IMR-90 (cell line): ENCODE measurements at regions not wholly inside any gene's neighbourhood (a gene's known extent, or its start where the extent isn't known, plus 50 kb on each side); places are given as distances from the start of the nearest gene placed in this dataset.

Experiments used
- CEBPB ChIP-seq: IDR thresholded peaks from 2 replicates; pipeline ENCODE4 v1.6.1; 2012; ENCODE audit warnings: low read depth, low read length, improper control_type of control experiment
- CHD1 ChIP-seq: IDR thresholded peaks from 2 replicates; pipeline ENCODE4 v1.6.1; 2012; ENCODE audit warnings: low read depth, low read length, improper control_type of control experiment
- FOS ChIP-seq: fragments of 150-350 bp; IDR thresholded peaks from 2 replicates; pipeline ENCODE4 v1.6.1; 2016; ENCODE audit warnings: low read depth, low read length
- MAFK ChIP-seq: IDR thresholded peaks from 2 replicates; pipeline ENCODE4 v1.6.1; 2012; ENCODE audit warnings: low read depth, low read length, improper control_type of control experiment
- MAZ ChIP-seq: IDR thresholded peaks from 2 replicates; pipeline ENCODE4 v1.6.1; 2012; ENCODE audit warnings: low read depth, mild to moderate bottlenecking, low read length, improper control_type of control experiment, moderate library complexity, borderline replicate concordance
- MXI1 ChIP-seq: IDR thresholded peaks from 2 replicates; pipeline ENCODE4 v1.6.1; 2012; ENCODE audit warnings: low read depth, mild to moderate bottlenecking, low read length, moderate library complexity, borderline replicate concordance
- NFE2L2 ChIP-seq: fragments of 150-350 bp; IDR thresholded peaks from 2 replicates; pipeline ENCODE4 v1.6.1; 2016; ENCODE audit warnings: low read depth, mild to moderate bottlenecking, low read length
- POLR2A ChIP-seq: IDR thresholded peaks from 2 replicates; pipeline ENCODE4 v1.6.1; 2012; ENCODE audit warnings: mild to moderate bottlenecking, low read depth, low read length
- RAD21 ChIP-seq: IDR thresholded peaks from 2 replicates; pipeline ENCODE4 v1.6.1; 2012; ENCODE audit warnings: low read length, improper control_type of control experiment
- RCOR1 ChIP-seq: IDR thresholded peaks from 2 replicates; pipeline ENCODE4 v1.6.1; 2012; ENCODE audit warnings: mild to moderate bottlenecking, low read length, improper control_type of control experiment; ENCODE audit not compliant: insufficient replicate concordance
- RFX5 ChIP-seq: IDR thresholded peaks from 2 replicates; pipeline ENCODE4 v1.8.0; 2012; ENCODE audit warnings: low read depth, mild to moderate bottlenecking, low read length, moderate library complexity
- SMC3 ChIP-seq: fragments of 150-350 bp; IDR thresholded peaks from 2 replicates; pipeline ENCODE4 v1.6.1; 2016; ENCODE audit warnings: low read depth, mild to moderate bottlenecking, antibody characterized with exemption, low read length, moderate library complexity
- TF ChIP-seq, protein P1 (sequence below): conservative IDR thresholded peaks from 2 replicates; pipeline ENCODE4 v1.5.1; 2012; ENCODE audit warnings: mild to moderate bottlenecking, low read depth, low read length, improper control_type of control experiment
- TF ChIP-seq, protein P2 (sequence below): fragments of 150-350 bp; IDR thresholded peaks from 2 replicates; pipeline ENCODE4 v1.6.1; 2017; ENCODE audit warnings: mild to moderate bottlenecking, antibody characterized with exemption, low read length, low read depth

DNA sequence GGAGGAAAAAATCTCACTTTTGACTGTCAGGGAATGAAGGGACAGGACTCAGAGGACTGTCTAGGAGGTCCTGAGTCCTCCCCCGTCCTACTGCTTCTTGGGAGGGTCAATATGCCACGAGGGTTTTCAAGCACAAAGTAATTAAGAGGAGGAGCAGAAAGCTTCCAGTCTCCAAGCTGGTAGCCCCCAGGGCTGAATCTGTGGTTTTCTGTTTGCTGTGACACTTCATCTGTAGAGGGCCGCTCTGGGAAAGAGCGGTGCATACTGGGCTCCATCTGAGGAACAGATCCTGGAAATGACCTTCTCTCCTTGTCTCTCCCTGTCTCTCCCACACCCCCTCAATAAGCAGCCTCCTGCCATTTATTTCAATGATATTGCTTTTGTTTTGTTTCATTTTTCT, 180.1 kb upstream of the SDK2 start:
- TF ChIP-seq, protein P1, sequence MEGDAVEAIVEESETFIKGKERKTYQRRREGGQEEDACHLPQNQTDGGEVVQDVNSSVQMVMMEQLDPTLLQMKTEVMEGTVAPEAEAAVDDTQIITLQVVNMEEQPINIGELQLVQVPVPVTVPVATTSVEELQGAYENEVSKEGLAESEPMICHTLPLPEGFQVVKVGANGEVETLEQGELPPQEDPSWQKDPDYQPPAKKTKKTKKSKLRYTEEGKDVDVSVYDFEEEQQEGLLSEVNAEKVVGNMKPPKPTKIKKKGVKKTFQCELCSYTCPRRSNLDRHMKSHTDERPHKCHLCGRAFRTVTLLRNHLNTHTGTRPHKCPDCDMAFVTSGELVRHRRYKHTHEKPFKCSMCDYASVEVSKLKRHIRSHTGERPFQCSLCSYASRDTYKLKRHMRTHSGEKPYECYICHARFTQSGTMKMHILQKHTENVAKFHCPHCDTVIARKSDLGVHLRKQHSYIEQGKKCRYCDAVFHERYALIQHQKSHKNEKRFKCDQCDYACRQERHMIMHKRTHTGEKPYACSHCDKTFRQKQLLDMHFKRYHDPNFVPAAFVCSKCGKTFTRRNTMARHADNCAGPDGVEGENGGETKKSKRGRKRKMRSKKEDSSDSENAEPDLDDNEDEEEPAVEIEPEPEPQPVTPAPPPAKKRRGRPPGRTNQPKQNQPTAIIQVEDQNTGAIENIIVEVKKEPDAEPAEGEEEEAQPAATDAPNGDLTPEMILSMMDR = no peak
- TF ChIP-seq CHD1 = no peak
- TF ChIP-seq POLR2A = no peak
- TF ChIP-seq RAD21 = no peak
- no peak for TF ChIP-seq SMC3
- no peak for TF ChIP-seq MAFK
- TF ChIP-seq RFX5 = no peak
- TF ChIP-seq, protein P2, sequence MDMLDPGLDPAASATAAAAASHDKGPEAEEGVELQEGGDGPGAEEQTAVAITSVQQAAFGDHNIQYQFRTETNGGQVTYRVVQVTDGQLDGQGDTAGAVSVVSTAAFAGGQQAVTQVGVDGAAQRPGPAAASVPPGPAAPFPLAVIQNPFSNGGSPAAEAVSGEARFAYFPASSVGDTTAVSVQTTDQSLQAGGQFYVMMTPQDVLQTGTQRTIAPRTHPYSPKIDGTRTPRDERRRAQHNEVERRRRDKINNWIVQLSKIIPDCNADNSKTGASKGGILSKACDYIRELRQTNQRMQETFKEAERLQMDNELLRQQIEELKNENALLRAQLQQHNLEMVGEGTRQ = no peak
- TF ChIP-seq FOS = no peak
- no peak for TF ChIP-seq CEBPB
- TF ChIP-seq MAZ = no peak
- TF ChIP-seq RCOR1 = no peak
- no peak for TF ChIP-seq NFE2L2
- TF ChIP-seq MXI1 = no peak
